GM13977 (cell line): ENCODE measurements at regions not wholly inside any gene's neighbourhood (a gene's known extent, or its start where the extent isn't known, plus 50 kb on each side); places are given as distances from the start of the nearest gene placed in this dataset.

Source experiments
- DNase-seq: peaks from one replicate; pipeline ENCODE4 v3.0.0; 2012; ENCODE audit warnings: low spot score
- in situ Hi-C: fragments of 300-500 bp; cut with MboI; formaldehyde crosslinking; loops from one replicate; pipeline ENCODE4 v1.12.0; 2022; ENCODE audit warnings: low sequenced_read_pairs, low pct_unique_long_range_greater_than_20kb, mixed read lengths, inconsistent platforms; ENCODE audit not compliant: unreplicated experiment
- TF ChIP-seq, protein P1 (sequence below): IDR thresholded peaks from 2 replicates; pipeline ENCODE4 v1.5.1; 2012; ENCODE audit warnings: mild to moderate bottlenecking, control low read depth; ENCODE audit not compliant: insufficient read depth; ENCODE audit errors: extremely low read depth, missing control alignments

- in situ Hi-C loops: no loop called here
- TF ChIP-seq, protein P1, sequence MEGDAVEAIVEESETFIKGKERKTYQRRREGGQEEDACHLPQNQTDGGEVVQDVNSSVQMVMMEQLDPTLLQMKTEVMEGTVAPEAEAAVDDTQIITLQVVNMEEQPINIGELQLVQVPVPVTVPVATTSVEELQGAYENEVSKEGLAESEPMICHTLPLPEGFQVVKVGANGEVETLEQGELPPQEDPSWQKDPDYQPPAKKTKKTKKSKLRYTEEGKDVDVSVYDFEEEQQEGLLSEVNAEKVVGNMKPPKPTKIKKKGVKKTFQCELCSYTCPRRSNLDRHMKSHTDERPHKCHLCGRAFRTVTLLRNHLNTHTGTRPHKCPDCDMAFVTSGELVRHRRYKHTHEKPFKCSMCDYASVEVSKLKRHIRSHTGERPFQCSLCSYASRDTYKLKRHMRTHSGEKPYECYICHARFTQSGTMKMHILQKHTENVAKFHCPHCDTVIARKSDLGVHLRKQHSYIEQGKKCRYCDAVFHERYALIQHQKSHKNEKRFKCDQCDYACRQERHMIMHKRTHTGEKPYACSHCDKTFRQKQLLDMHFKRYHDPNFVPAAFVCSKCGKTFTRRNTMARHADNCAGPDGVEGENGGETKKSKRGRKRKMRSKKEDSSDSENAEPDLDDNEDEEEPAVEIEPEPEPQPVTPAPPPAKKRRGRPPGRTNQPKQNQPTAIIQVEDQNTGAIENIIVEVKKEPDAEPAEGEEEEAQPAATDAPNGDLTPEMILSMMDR: no peak
- DNase-seq: no peak
Observed at GRCh38 chr3:194828926-194829325, 143.2 kb downstream of the FAM43A start.

DNA sequence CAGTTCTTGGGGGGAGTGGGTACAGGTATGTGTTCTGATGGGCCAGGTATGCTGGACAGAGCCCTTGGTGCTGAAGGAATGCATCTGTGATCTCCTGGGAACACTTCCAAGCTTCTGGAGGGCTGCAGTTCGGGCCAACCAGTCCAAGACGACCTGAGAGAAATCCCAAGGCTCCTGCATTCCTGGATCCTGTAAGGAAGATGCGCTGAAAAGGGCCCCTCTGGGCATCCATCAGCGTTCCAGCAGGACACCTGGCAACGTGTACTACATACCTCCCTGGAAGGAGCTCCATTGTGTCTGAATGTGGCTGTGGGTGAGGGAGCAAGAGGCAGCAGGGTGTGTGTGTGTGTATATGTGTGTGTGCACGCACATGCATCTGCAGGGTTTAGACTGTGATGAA is 144.7 kb downstream of the FAM43A start:
- TF ChIP-seq, protein P1: no peak
- in situ Hi-C loops: no loop called here
- DNase-seq: no peak

DNA sequence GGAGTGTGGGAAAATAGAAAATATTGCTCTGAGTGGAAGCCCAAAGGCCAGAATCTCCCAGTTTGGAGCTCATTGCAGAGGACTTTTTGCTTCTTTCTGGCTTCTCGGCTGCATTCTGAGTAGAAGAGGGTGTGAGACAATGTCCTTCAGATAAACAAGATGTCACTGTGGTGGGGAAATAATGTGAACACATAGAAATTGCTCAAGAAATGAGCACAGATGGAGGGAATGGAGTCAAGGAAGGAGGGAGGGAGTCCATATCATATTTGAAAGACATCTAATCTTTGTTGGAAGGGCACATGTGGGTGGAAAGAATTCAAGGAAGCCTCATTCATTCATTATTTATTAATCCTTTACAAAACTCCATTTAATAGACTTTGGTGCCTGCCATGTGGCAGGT is 145.3 kb downstream of the FAM43A start:
- TF ChIP-seq, protein P1: no peak
- in situ Hi-C loops: no loop called here
- no peak for DNase-seq

DNA sequence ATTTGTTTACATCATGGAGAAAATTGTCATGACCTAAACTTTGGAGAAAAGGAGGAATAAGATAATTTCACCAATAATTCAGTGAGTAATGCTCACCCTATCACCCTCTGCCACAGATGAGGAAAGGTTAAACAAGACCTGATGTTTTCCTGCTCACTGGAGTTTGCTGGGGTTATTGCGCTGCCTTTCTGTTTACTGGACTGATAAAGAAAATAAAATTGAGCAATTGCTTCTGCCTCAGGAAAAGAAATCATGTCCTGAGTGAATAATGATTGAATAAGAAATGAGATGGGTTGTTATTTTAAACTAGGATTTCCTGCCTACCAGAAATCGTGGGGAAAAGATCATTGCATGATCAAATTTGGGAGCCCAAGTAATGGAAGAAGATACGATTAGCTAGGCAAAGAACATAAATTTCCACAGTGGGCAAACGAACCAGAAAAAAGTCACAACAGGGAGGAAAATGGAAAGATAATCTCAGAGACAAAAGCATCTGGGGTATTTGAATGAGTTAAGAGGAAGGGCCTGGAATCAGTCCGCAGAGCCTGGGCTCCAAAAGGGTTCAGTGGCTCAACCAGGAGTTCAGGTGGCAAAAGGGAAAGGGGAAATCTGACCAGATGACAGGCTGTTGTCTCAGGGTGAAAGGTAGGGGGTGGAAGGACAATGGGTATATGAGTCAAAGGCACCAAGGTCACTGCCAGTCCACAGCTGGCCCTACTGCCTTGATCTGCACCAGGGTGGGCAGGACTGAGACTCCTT is 146.8 kb downstream of the FAM43A start:
- TF ChIP-seq, protein P1: no peak
- DNase-seq: no peak
- in situ Hi-C loops: no loop called here

DNA sequence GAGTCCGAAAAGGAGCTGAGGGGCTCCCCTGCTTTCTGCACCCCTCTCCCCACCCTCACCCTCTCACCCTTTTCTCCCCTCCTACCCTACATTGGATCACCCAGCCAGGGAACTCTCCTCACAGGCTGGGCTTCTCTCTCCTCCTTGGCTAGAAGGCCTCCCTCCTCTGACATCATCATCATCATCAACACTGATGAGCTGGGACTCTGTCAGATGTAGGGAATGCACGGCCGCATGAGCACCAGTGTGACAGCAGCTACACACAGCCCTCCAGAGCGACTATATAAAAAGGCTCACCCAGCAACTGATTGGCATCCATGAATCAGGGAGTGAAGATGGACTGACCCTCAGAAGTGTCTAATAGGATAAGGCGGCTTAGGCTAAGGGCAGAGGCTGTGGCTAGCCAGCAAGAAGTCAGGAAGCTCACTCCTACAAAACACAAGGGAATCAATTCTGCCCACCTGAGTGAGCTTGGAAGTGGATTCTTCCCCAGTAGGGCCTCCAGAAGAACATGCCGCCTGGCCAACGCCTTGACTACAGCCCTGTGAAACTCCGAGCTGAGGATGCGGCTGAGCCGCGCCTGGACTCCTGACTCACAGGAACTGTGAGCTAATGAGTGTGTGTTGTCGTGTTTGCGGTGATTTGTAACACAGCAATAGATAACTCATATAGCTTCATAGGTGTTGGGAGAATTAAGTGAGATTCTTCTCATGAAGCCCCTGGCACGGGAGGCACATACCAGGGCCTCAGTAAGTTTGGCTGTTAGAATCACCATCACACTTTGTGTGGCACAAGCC is 147.6 kb downstream of the FAM43A start:
- TF ChIP-seq, protein P1: no peak
- DNase-seq: no peak
- in situ Hi-C loops: no loop called here

DNA sequence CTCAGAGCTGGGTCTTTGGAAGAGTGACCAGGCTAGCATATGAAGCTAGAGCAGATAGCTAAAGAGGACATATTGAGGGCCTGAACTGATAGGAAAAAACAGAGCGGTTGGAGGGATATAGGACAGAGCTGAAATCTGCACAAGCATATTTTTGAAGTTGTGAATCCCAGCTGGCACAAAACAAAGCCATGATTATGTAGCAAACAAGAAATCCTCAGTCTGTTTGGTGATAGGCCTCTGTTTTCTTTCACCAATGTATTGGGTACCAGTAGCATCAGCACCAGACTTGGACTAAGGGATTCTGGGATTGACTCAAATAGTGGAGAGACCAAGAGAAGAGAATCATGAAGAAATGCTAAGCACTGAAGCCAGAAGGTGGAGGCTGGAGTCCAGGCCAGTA is 151.0 kb downstream of the FAM43A start:
- TF ChIP-seq, protein P1: no peak
- DNase-seq: no peak
- in situ Hi-C loops: no loop called here
